ENCODE measurements at regions not wholly inside any gene's neighbourhood (a gene's known extent, or its start where the extent isn't known, plus 50 kb on each side); places are given as distances from the start of the nearest gene placed in this dataset.

DNA sequence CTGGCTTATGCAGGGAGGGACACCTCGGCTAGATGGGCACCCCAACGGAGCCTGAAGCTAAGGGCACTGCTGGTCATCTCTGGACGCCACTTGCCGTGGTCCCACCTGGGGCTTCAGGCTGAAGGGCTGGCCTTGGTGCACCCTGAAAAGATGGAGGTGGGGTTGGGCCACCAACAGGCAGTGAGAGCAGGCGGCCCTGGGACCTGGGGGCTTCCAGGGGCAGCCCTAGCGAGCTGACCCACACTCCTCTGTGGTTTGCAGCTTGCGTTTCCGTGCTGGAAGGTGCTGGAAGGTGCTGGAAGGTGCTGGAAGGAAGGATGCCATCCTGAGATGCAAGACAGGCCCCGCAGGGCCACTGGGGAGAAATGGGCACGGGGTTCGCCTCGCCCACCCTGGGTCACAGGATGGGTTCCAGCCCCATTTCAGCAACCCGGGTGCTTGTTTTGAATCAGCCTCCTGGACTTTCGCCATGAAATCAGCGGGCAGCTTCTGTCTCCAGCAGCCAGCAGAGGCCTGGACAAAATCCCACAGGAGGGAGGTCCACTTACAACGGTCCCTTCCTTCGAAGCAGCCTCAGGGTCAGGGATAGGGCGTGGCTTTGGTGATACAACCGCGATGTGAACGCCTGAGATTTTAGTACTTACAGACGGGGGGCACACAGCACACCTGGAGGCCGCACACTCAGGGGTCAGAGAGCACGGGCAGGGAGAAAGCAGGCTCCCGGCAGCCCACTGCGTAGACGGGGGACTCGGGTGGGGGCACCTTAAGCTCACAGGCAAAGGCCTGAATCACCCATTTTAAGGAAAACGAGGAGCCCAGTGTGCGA lies 303.1 kb upstream of the IRX4 start:
- DNase-seq: no peak
- H3K27ac ChIP-seq (ENCODE audit: insufficient read depth in 1 of 2, low read depth in 1 of 2, low read length in 2 of 2, poor library complexity in 1 of 2, severe bottlenecking in 2 of 2): no peak overlapping the region
- H3K27me3 ChIP-seq (replicated peaks in 2 of 5; ENCODE audit: control insufficient read depth in 4 of 5, insufficient read depth in 5 of 5, low read length in 4 of 5): peaks cover 0 to 7% (median 2%) of the 10 kb centered on the region in 5 experiments
- ChIA-PET POLR2A (no interaction called here), CTCF (no interaction called here)
- no peak overlapping the region for H3K4me3 ChIP-seq (ENCODE audit: control insufficient read depth in 1 of 7, extremely low read depth in 1 of 7, insufficient read depth in 4 of 7, low read depth in 2 of 7, low read length in 6 of 7)
- no peaks in the 10 kb centered on the region for H3K9me3 ChIP-seq (ENCODE audit: control extremely low read depth in 1 of 5, control insufficient read depth in 4 of 5, insufficient read depth in 2 of 5, low read depth in 1 of 5, low read length in 4 of 5)
- no peaks in the 10 kb centered on the region for H3K36me3 ChIP-seq (ENCODE audit: control insufficient read depth in 4 of 4, insufficient read depth in 4 of 4, low read length in 3 of 4)
- WGBS (ENCODE audit: insufficient coverage): 91% methylated on average over 29 of the region's 30 CpGs
- no peaks in the 10 kb centered on the region for H3K4me1 ChIP-seq (ENCODE audit: control extremely low read depth in 1 of 4, control insufficient read depth in 4 of 4, insufficient read depth in 4 of 4, low read length in 3 of 4)

DNA sequence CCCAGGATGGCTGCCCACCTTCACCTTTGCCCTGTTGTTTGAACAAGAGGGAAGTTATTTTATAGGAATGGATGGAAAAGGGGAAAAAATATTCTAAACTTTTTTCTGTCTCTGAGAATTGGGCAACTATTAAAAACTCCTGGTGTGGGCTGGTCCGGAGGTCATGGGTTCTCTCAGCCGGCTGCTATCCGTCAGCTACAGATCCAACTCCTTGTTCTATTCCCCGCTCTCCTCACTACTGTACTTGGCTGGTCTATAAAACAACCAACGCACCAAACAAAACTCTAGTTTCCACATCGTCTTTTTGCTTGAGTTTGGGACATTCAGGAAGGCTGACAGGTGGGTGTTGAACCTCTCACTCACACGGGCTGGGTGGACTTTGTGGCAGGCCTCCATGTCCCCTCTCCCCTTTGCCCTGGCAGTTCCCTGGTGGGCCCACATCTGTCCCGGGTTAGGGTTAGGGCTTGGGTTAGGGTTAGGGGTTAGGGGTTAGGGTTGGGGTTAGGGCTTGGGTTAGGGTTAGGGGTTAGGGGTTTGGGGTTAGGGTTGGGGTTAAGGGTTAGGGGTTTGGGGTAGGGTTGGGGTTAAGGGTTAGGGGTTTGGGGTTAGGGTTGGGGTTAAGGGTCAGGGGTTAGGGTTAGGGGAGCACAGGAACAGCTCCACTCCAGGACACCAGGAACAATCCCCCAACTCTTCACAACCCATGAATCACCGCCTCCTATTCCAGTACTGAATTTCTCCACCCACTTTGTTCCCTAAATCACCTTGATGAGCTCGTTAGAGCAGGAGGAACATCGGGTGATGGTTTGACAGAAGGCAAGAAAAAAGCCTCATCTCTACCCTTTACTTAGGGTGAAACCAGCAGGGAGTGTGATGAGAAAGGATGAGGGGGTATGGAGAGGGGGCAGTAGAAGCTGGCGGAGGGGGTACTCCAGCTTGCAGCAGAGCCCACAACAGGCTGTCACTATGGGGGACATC lies 302.1 kb upstream of the IRX4 start:
- Histone ChIP-seq H3K27me3 (replicated peaks in 2 of 5; ENCODE audit: control insufficient read depth in 4 of 5, insufficient read depth in 5 of 5, low read length in 4 of 5) (peaks cover 0 to 7% (median 2%) of the 10 kb centered on the region in 5 experiments), H3K9me3 (ENCODE audit: control extremely low read depth in 1 of 5, control insufficient read depth in 4 of 5, insufficient read depth in 2 of 5, low read depth in 1 of 5, low read length in 4 of 5) (no peaks in the 10 kb centered on the region), H3K4me3 (ENCODE audit: control insufficient read depth in 1 of 7, extremely low read depth in 1 of 7, insufficient read depth in 4 of 7, low read depth in 2 of 7, low read length in 6 of 7) (no peak overlapping the region), H3K36me3 (ENCODE audit: control insufficient read depth in 4 of 4, insufficient read depth in 4 of 4, low read length in 3 of 4) (no peaks in the 10 kb centered on the region), H3K4me1 (ENCODE audit: control extremely low read depth in 1 of 4, control insufficient read depth in 4 of 4, insufficient read depth in 4 of 4, low read length in 3 of 4) (no peaks in the 10 kb centered on the region), H3K27ac (ENCODE audit: insufficient read depth in 1 of 2, low read depth in 1 of 2, low read length in 2 of 2, poor library complexity in 1 of 2, severe bottlenecking in 2 of 2) (no peak overlapping the region)
- 97% methylated on average over 9 of the region's 12 CpGs for WGBS (ENCODE audit: insufficient coverage)
- CTCF ChIA-PET: no interaction called here
- POLR2A ChIA-PET: no interaction called here
- DNase-seq: no peak

DNA sequence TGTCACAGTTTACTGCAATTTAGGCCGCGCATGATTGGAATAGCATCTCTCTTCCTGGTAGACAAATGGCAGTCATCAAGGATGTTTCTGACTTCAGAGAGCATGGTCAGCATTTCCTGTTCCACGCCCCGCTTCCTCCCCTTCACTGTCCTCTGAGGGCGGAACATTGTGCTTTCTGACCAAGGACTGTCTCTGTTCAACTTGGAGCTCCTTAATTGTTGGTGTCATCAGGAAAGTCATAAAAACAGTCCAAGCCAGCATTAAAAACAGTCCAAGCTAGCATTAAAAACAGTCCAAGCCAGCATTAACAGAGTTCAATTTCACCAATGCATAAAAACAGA lies 301.3 kb upstream of the IRX4 start:
- CTCF ChIA-PET: no interaction called here

DNA sequence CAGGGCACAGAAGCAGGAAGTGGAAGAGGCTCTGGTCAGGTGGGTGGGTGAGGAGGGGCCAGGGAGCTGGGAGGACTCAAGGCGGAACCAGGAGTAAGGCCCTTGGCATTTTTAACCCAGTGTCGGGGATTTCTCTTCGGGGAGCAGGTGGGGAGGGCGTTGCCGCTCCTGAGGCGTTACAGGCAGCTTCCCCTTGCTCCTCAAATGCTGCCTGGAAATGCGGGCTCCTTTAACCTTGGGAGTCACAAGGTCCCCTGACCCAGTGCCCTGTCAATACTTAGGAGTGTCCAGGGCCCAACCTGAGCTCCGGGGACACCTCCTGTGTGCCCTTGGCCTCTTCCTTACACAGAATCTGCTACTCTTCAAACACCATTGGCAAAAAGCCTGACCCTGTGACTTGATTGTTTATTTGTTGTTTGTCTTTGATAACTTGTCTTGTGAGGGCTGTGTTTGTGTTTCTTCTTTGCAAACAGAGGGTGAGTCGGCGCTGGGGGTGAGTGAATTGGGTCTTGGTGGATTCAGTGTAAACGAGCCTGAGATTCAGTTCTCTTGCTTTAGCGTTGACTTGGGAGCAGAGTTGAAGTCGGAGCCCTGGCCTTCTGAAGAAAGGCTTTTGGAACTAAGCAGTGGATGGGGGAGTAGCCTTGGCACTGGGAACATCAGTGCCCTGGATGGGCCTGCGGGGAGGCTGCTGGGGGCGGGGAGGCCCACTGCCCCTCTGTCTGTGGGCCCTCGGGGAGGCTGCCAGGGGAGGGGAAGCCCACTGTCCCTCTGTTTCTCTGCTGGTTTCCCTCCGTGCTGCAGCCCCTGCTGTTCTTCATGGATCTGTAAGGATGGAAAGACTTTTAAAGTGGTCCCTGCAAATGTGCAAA lies 300.7 kb upstream of the IRX4 start:
- no peak overlapping the region for H3K4me3 ChIP-seq (ENCODE audit: control insufficient read depth in 1 of 7, extremely low read depth in 1 of 7, insufficient read depth in 4 of 7, low read depth in 2 of 7, low read length in 6 of 7)
- WGBS (ENCODE audit: insufficient coverage): 69% methylated on average over 16 of the region's 17 CpGs
- no peaks in the 10 kb centered on the region for H3K4me1 ChIP-seq (ENCODE audit: control extremely low read depth in 1 of 4, control insufficient read depth in 4 of 4, insufficient read depth in 4 of 4, low read length in 3 of 4)
- no peaks in the 10 kb centered on the region for H3K9me3 ChIP-seq (ENCODE audit: control extremely low read depth in 1 of 5, control insufficient read depth in 4 of 5, insufficient read depth in 2 of 5, low read depth in 1 of 5, low read length in 4 of 5)
- CTCF ChIA-PET: no interaction called here
- DNase-seq: no peak
- H3K27ac ChIP-seq (ENCODE audit: insufficient read depth in 1 of 2, low read depth in 1 of 2, low read length in 2 of 2, poor library complexity in 1 of 2, severe bottlenecking in 2 of 2): no peak overlapping the region
- no peaks in the 10 kb centered on the region for H3K36me3 ChIP-seq (ENCODE audit: control insufficient read depth in 4 of 4, insufficient read depth in 4 of 4, low read length in 3 of 4)
- peaks cover 0 to 7% (median 2%) of the 10 kb centered on the region in 5 experiments for H3K27me3 ChIP-seq (replicated peaks in 2 of 5; ENCODE audit: control insufficient read depth in 4 of 5, insufficient read depth in 5 of 5, low read length in 4 of 5)
- POLR2A ChIA-PET: no interaction called here

More for the DNA sequence above, 301.3 kb upstream of the IRX4 start:
- H3K9me3 ChIP-seq (ENCODE audit: control extremely low read depth in 1 of 5, control insufficient read depth in 4 of 5, insufficient read depth in 2 of 5, low read depth in 1 of 5, low read length in 4 of 5): no peaks in the 10 kb centered on the region
- H3K36me3 ChIP-seq (ENCODE audit: control insufficient read depth in 4 of 4, insufficient read depth in 4 of 4, low read length in 3 of 4): no peaks in the 10 kb centered on the region
- no peak overlapping the region for H3K27ac ChIP-seq (ENCODE audit: insufficient read depth in 1 of 2, low read depth in 1 of 2, low read length in 2 of 2, poor library complexity in 1 of 2, severe bottlenecking in 2 of 2)
- H3K4me3 ChIP-seq (ENCODE audit: control insufficient read depth in 1 of 7, extremely low read depth in 1 of 7, insufficient read depth in 4 of 7, low read depth in 2 of 7, low read length in 6 of 7): no peak overlapping the region
- 47% methylated on average over 5 of the region's 5 CpGs for WGBS (ENCODE audit: insufficient coverage)
- POLR2A ChIA-PET: no interaction called here
- no peaks in the 10 kb centered on the region for H3K4me1 ChIP-seq (ENCODE audit: control extremely low read depth in 1 of 4, control insufficient read depth in 4 of 4, insufficient read depth in 4 of 4, low read length in 3 of 4)
- peaks cover 0 to 7% (median 2%) of the 10 kb centered on the region in 5 experiments for H3K27me3 ChIP-seq (replicated peaks in 2 of 5; ENCODE audit: control insufficient read depth in 4 of 5, insufficient read depth in 5 of 5, low read length in 4 of 5)
- no peak for DNase-seq

DNA sequence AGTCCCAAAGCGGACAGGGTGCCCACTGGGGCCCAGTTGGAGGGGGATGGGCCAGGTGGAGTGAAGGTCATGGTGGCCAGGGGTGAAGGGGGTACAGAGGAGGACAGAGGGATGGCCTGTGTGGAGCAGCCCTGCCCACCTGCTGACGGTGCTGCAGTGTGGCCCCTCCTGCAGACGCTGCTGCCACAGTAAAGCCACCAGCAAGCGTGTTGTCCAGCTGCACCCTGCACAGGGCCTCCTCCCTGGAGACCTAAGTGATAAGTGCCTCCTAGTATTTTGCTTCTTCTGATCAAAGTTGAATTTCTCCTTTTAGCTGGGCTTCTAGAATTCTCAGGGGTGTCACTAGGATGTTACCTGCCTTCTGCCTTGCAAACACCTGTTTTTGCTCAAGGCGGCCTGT lies 299.3 kb upstream of the IRX4 start:
- no peak overlapping the region for H3K4me3 ChIP-seq (ENCODE audit: control insufficient read depth in 1 of 7, extremely low read depth in 1 of 7, insufficient read depth in 4 of 7, low read depth in 2 of 7, low read length in 6 of 7)
- no peak for DNase-seq
- WGBS (ENCODE audit: insufficient coverage): 98% methylated on average over 4 of the region's 5 CpGs
- no peaks in the 10 kb centered on the region for H3K36me3 ChIP-seq (ENCODE audit: control insufficient read depth in 4 of 4, insufficient read depth in 4 of 4, low read length in 3 of 4)
- ChIA-PET POLR2A (no interaction called here), CTCF (no interaction called here)
- peaks cover 0 to 8% (median 2%) of the 10 kb centered on the region in 5 experiments for H3K27me3 ChIP-seq (replicated peaks in 2 of 5; ENCODE audit: control insufficient read depth in 4 of 5, insufficient read depth in 5 of 5, low read length in 4 of 5)
- H3K9me3 ChIP-seq (ENCODE audit: control extremely low read depth in 1 of 5, control insufficient read depth in 4 of 5, insufficient read depth in 2 of 5, low read depth in 1 of 5, low read length in 4 of 5): no peaks in the 10 kb centered on the region
- no peaks in the 10 kb centered on the region for H3K4me1 ChIP-seq (ENCODE audit: control extremely low read depth in 1 of 4, control insufficient read depth in 4 of 4, insufficient read depth in 4 of 4, low read length in 3 of 4)
- H3K27ac ChIP-seq (ENCODE audit: insufficient read depth in 1 of 2, low read depth in 1 of 2, low read length in 2 of 2, poor library complexity in 1 of 2, severe bottlenecking in 2 of 2): no peak overlapping the region

DNA sequence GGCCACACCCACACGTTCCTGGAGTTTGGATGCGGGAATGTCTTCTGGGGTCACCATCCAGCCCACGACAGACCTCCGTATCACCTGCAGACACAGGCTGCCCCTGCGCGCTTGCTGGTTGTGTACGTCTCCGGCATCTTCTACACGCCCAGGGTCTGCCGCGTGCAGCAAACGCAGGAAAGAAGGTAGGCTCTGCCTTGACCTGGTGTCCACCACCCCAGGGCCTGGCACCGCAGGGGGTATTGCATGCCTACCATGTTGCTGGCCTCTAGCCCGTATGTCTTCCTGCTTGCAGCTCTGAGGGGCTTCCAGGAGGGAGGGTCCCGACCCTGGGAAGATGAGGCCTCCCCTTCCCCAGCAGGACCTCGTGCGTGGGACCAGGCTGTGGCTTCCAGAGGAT lies 298.8 kb upstream of the IRX4 start:
- 96% methylated on average over 17 of the region's 17 CpGs for WGBS (ENCODE audit: insufficient coverage)
- no peaks in the 10 kb centered on the region for H3K36me3 ChIP-seq (ENCODE audit: control insufficient read depth in 4 of 4, insufficient read depth in 4 of 4, low read length in 3 of 4)
- no peak for DNase-seq
- H3K27ac ChIP-seq (ENCODE audit: insufficient read depth in 1 of 2, low read depth in 1 of 2, low read length in 2 of 2, poor library complexity in 1 of 2, severe bottlenecking in 2 of 2): no peak overlapping the region
- no peaks in the 10 kb centered on the region for H3K4me1 ChIP-seq (ENCODE audit: control extremely low read depth in 1 of 4, control insufficient read depth in 4 of 4, insufficient read depth in 4 of 4, low read length in 3 of 4)
- peaks cover 0 to 8% (median 2%) of the 10 kb centered on the region in 5 experiments for H3K27me3 ChIP-seq (replicated peaks in 2 of 5; ENCODE audit: control insufficient read depth in 4 of 5, insufficient read depth in 5 of 5, low read length in 4 of 5)
- CTCF ChIA-PET: no interaction called here
- POLR2A ChIA-PET: no interaction called here
- H3K9me3 ChIP-seq (ENCODE audit: control extremely low read depth in 1 of 5, control insufficient read depth in 4 of 5, insufficient read depth in 2 of 5, low read depth in 1 of 5, low read length in 4 of 5): no peaks in the 10 kb centered on the region
- no peak overlapping the region for H3K4me3 ChIP-seq (ENCODE audit: control insufficient read depth in 1 of 7, extremely low read depth in 1 of 7, insufficient read depth in 4 of 7, low read depth in 2 of 7, low read length in 6 of 7)
